CD4-positive, alpha-beta T cell treated with Interleukin-15 for 1 hour (primary cell): ENCODE measurements at regions not wholly inside any gene's neighbourhood (a gene's known extent, or its start where the extent isn't known, plus 50 kb on each side); places are given as distances from the start of the nearest gene placed in this dataset.

Experiments used
- DNase-seq: peaks from one replicate; pipeline ENCODE4 v3.0.0-alpha.2; 2020

DNA sequence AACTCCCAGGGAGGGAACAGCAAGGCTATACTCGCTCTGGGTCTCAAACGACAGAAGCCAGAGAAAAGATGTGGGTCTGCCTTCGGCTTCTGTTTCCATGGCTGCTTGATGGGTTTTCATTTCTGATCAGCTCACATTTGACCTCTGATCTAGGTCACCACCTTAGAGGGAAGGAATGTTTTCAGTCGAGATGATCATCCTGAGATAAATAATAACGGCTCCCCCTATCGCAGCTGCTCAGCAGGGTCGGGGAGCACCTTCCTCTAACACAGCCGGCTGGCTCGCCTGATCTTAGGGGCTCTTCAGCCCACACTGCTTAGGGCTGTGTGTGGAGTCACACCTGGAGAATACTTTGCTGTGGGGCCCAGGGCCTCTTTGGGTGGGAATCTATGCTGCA is 53.1 kb upstream of the ZNF648 start:
- DNase-seq = no peak

DNA sequence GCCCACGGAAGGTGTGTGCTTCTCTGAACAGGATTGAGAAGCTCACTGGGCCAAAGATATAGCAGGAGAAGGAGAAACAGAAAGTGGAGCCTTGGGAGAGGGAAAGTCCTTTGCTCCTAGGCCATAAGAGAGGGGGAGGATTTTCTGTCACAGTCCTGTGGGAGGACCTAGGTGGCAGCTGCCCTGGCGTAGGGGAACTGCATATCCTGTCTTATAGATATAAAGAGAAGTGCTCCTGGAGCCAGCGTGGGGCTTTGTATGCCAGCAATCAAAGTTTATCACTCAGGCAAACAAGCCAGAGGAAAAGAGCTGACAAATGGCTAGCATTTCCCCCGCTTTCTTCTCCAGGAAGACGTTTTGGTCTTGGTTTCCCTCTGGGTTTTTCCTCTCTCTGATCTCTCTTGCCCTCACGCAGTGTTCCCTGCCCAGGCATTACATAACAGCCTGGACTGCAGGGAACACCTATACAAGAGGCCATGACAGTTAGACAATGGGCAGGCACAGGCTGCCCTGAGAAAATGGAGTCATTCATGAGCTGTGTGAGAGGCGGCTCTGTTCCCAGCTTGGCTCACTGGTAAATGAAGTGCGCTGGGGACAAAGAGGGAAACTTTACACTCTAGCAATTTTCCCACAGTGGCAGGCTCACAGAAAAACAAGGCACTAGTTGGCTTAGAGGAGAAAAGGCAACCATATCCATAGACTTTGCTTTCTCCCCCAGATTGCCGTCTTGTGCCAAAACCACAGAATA is 52.5 kb upstream of the ZNF648 start:
- no peak for DNase-seq

DNA sequence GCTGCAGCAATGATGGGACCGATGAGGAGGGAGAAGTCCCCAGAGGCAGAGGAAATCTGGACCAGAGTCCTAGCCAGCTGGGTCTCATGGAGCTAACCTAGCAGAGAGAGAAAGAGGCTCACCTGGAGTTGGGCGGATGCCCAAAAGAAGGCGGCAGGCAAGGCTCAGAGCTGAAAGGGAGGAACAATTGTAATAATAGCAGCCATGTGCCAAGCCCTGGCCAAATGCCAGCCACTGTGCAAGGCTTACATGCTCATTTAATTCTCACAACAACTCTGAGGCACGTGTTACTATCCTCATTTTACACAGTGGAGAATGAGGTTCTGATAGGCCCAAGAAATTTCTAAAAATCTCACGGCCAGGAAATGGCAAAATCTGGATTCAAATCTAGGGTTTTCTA is 50.0 kb upstream of the ZNF648 start:
- DNase-seq = no peak
